Natural killer cell (primary cell): ENCODE measurements at regions not wholly inside any gene's neighbourhood (a gene's known extent, or its start where the extent isn't known, plus 50 kb on each side); places are given as distances from the start of the nearest gene placed in this dataset.

Experiments
- ATAC-seq, 3 donors: fragments of 150-1000 bp in 2 of 3; fragments of 200-7000 bp in 1 of 3; cut with Tn5 transposase; 1 replicate in 1 of 3; 2 replicates in 2 of 3; pipeline ENCODE4 v1.10.0; 2021; ENCODE audit warnings: mild to moderate bottlenecking in 2 of 3, moderate library complexity in 2 of 3
- DNase-seq, 2 donors: peaks; one replicate each; pipeline versions ENCODE4 v3.0.0 to v3.0.0-alpha.2; 2013 to 2021; ENCODE audit warnings: mixed read lengths in 1 of 2
- H3K27ac ChIP-seq: one replicate; pipeline ENCODE4 v1.5.1; 2013; ENCODE audit warnings: mild to moderate bottlenecking, low read length
- H3K27me3 ChIP-seq: one replicate; pipeline ENCODE4 v1.6.1; 2013; ENCODE audit warnings: low read length; ENCODE audit not compliant: control insufficient read depth, insufficient read depth
- H3K36me3 ChIP-seq: one replicate; pipeline ENCODE4 v1.6.1; 2013; ENCODE audit warnings: low read length; ENCODE audit not compliant: control insufficient read depth, insufficient read depth
- H3K4me1 ChIP-seq: one replicate; pipeline ENCODE4 v1.6.1; 2013; ENCODE audit warnings: low read length; ENCODE audit not compliant: control insufficient read depth, insufficient read depth
- H3K4me3 ChIP-seq: one replicate; pipeline ENCODE4 v1.5.1; 2013; ENCODE audit warnings: low read length
- H3K9me3 ChIP-seq: one replicate; pipeline ENCODE4 v1.6.1; 2013; ENCODE audit warnings: low read length; ENCODE audit not compliant: control insufficient read depth, insufficient read depth
- H3K27ac Mint-ChIP-seq, 2 donors: one replicate each; pipeline ENCODE4 v1.8.0; 2022; ENCODE audit warnings: mild to moderate bottlenecking in 2 of 2, mixed read lengths in 2 of 2, moderate library complexity in 1 of 2
- H3K27me3 Mint-ChIP-seq, 2 donors: one replicate each; pipeline ENCODE4 v1.8.0; 2022; ENCODE audit warnings: low read depth in 2 of 2, mixed read lengths in 2 of 2
- H3K36me3 Mint-ChIP-seq: one replicate; pipeline ENCODE4 v1.8.0; 2022; ENCODE audit warnings: mixed read lengths
- H3K4me1 Mint-ChIP-seq, 2 donors: one replicate each; pipeline ENCODE4 v1.8.0; 2022; ENCODE audit warnings: mixed read lengths in 2 of 2
- H3K4me3 Mint-ChIP-seq: one replicate; pipeline ENCODE4 v1.8.0; 2022; ENCODE audit warnings: mild to moderate bottlenecking, moderate library complexity, mixed read lengths
- H3K9me3 Mint-ChIP-seq, 2 donors: one replicate each; pipeline ENCODE4 v1.8.0; 2022; ENCODE audit warnings: mixed read lengths in 2 of 2
- CTCF ChIP-seq: fragments of 200-600 bp; IDR thresholded peaks from one replicate; pipeline ENCODE4 v1.8.0; 2022; ENCODE audit warnings: antibody characterized with exemption
- WGBS: methylation state at CpG from one replicate; pipeline ENCODE4 v1.1.7; 2013; ENCODE audit warnings: missing lambda C conversion rate; ENCODE audit not compliant: insufficient coverage; 5-methylcytosine and 5-hydroxymethylcytosine counted together
- intact Hi-C: fragments of 100-400 bp; cut with micrococcal nuclease; formaldehyde crosslinking; loops from one replicate; pipeline ENCODE4 v1.14.2; 2022

- Mint-ChIP-seq H3K4me1 (no peaks in the 10 kb centered on the region), H3K27ac (no peak overlapping the region), H3K27me3 (peaks cover 5 to 31% of the 10 kb centered on the region in 2 donors), H3K4me3 (no peak overlapping the region), H3K36me3 (peaks cover 7% of the 10 kb centered on the region), H3K9me3 (no peaks in the 10 kb centered on the region)
- TF ChIP-seq CTCF: no peak
- no peak for ATAC-seq
- no peak overlapping the region for H3K4me3 ChIP-seq
- no peak for DNase-seq
- H3K4me1 ChIP-seq: no peaks in the 10 kb centered on the region
- intact Hi-C loops: no loop called here
- H3K27ac ChIP-seq: no peak overlapping the region
- WGBS: 91% methylated on average over 4 of the region's 4 CpGs
- peaks cover 3% of the 10 kb centered on the region for H3K27me3 ChIP-seq
- no peaks in the 10 kb centered on the region for H3K36me3 ChIP-seq
- no peaks in the 10 kb centered on the region for H3K9me3 ChIP-seq
These were observed 62.3 kb upstream of the STARD13 start for GRCh38 chr13:33347861-33348260.

- intact Hi-C loops: no loop called here
- no peak for TF ChIP-seq CTCF
- Histone ChIP-seq H3K36me3 (no peaks in the 10 kb centered on the region), H3K27ac (no peak overlapping the region), H3K27me3 (peaks cover 3% of the 10 kb centered on the region), H3K4me3 (no peak overlapping the region), H3K9me3 (no peaks in the 10 kb centered on the region), H3K4me1 (no peaks in the 10 kb centered on the region)
- ATAC-seq: no peak
- 81% methylated on average over 2 of the region's 2 CpGs for WGBS
- no peaks in the 10 kb centered on the region for H3K9me3 Mint-ChIP-seq
- peaks cover 10 to 36% of the 10 kb centered on the region in 2 donors for H3K27me3 Mint-ChIP-seq
- H3K4me1 Mint-ChIP-seq: no peaks in the 10 kb centered on the region
- DNase-seq: no peak
- peaks cover 7% of the 10 kb centered on the region for H3K36me3 Mint-ChIP-seq
- no peak overlapping the region for H3K27ac Mint-ChIP-seq
- H3K4me3 Mint-ChIP-seq: no peak overlapping the region
These were observed 62.8 kb upstream of the STARD13 start for GRCh38 chr13:33348366-33348765.

- H3K36me3 ChIP-seq: no peaks in the 10 kb centered on the region
- Mint-ChIP-seq H3K4me1 (no peaks in the 10 kb centered on the region), H3K4me3 (no peak overlapping the region), H3K36me3 (peaks cover 7% of the 10 kb centered on the region), H3K9me3 (no peaks in the 10 kb centered on the region), H3K27me3 (peaks cover 11 to 37% of the 10 kb centered on the region in 2 donors), H3K27ac (no peak overlapping the region)
- no peaks in the 10 kb centered on the region for H3K9me3 ChIP-seq
- H3K27ac ChIP-seq: no peak overlapping the region
- H3K27me3 ChIP-seq: peaks cover 3% of the 10 kb centered on the region
- ATAC-seq (no peak), DNase-seq (no peak)
- H3K4me1 ChIP-seq: no peaks in the 10 kb centered on the region
- intact Hi-C loops: no loop called here
- no peak for TF ChIP-seq CTCF
- WGBS: 76% methylated on average over 21 of the region's 21 CpGs
- no peak overlapping the region for H3K4me3 ChIP-seq
These were observed 63.9 kb upstream of the STARD13 start for GRCh38 chr13:33349288-33349985.
